ENCODE measurements at regions not wholly inside any gene's neighbourhood (a gene's known extent, or its start where the extent isn't known, plus 50 kb on each side); places are given as distances from the start of the nearest gene placed in this dataset.

- TF ChIP-seq POLR2A (IDR thresholded peaks at IDR 0.05) (no peak), CTCF (IDR thresholded peaks at IDR 0.05) (no peak)
Measured at GRCh38 chr6:132128424-132128823, 177.3 kb upstream of the CCN2 start.

Measured in gastroesophageal sphincter (tissue), 3 donors.